ENCODE measurements at regions not wholly inside any gene's neighbourhood (a gene's known extent, or its start where the extent isn't known, plus 50 kb on each side); places are given as distances from the start of the nearest gene placed in this dataset.

DNA sequence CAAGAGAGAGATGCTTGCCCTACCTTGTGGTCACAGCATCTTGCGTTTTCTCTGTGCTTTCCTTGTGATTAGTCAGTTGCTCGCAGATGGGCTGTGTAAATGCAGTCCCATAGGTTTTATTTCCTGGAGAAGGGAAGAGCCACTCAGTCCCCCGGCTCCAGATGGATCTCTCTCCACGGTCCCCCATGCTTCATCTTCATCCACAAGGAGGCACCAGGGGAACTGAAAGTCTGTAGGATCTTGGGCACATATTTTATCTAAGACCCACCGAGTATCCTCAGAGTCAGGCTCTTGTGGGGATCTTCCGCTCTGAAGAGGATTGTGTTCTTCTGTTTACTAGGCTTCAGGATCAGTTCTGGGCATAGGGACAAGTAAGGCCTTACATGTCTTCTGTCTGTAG lies 66.8 kb upstream of the E2F8 start:
- TF ChIP-seq, protein P1, sequence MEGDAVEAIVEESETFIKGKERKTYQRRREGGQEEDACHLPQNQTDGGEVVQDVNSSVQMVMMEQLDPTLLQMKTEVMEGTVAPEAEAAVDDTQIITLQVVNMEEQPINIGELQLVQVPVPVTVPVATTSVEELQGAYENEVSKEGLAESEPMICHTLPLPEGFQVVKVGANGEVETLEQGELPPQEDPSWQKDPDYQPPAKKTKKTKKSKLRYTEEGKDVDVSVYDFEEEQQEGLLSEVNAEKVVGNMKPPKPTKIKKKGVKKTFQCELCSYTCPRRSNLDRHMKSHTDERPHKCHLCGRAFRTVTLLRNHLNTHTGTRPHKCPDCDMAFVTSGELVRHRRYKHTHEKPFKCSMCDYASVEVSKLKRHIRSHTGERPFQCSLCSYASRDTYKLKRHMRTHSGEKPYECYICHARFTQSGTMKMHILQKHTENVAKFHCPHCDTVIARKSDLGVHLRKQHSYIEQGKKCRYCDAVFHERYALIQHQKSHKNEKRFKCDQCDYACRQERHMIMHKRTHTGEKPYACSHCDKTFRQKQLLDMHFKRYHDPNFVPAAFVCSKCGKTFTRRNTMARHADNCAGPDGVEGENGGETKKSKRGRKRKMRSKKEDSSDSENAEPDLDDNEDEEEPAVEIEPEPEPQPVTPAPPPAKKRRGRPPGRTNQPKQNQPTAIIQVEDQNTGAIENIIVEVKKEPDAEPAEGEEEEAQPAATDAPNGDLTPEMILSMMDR (IDR thresholded peaks at IDR 0.05; ENCODE audit: poor library complexity): no peak
- no peak for TF ChIP-seq EZH2 (IDR thresholded peaks at IDR 0.05; ENCODE audit: borderline replicate concordance)
